Fibroblast of skin of abdomen (primary cell): ENCODE measurements at regions not wholly inside any gene's neighbourhood (a gene's known extent, or its start where the extent isn't known, plus 50 kb on each side); places are given as distances from the start of the nearest gene placed in this dataset.
"Not testable (repeated sequence)": the region's sequence is repeated elsewhere in the genome, so short reads cannot be mapped to it uniquely, and the experiment has no call there.

Source experiments
- DNase-seq: peaks from one replicate; pipeline ENCODE4 v3.0.0-alpha.2; 2013

DNA sequence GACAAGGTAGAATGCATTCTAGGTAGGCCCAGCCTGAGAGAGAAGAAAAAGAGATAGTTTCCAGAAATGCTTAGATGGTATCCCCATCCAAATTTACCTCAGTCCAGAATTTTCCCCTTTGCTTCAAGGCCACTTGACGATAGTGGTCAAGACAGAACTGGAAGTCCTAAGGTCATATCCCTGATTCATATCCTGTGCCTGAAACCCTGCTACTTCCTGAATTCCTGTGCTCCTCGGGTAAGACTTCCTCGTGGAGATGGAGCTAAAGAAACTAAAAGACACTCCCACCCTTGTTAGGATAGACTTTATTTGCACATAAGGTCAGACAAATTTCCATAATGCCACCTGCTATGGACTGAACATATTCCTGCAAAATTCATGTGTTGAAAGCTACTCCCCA is 175.9 kb downstream of the EVX1 start:
- no peak for DNase-seq

DNA sequence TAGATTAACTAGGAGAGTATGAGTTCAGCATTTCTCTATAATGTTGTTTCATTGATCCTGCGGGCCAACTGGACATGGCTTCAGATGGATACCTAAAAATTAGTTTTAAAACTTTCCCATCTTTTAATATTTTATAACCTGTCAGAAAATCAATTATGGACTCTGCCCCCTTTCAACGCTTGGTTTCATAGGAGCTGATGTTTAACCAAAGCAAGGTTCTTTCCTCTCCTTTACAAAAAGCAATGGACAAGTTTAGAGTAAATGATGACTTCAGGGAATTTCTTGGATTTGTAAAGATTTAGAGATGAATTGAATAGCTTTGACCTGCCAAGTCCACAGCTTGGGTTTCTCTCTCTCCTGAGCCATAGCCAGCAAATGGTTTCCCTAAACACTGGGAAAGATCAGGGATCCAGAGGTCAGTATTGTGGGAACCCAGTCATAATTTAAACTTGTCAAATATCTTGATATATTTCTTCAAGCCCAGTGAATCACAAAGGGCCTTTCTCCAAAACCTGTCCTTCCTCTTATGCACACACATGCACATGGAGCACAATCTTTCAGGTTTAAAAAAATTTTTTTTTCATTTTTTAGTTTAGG is 177.1 kb downstream of the EVX1 start:
- DNase-seq = peak; percentile 3

DNA sequence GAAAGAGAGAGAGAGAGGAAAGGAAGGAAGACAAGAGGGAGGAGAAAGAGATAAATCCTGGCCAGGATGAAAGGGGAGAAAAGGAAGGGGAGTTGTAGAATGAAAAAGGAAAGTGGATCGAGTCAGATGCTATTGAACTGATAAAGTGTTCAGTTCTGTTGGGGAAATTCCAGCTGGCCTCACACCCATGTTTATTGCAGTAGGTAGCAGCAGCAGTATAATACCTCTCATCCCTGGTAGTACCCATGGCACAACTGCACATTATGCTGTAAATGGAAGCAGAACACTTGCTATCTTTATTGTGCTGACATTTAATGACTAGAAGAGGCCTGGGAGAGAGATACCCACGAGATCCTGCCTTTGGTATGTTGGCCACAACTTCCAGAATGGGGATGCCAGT is 178.1 kb downstream of the EVX1 start:
- no peak for DNase-seq

DNA sequence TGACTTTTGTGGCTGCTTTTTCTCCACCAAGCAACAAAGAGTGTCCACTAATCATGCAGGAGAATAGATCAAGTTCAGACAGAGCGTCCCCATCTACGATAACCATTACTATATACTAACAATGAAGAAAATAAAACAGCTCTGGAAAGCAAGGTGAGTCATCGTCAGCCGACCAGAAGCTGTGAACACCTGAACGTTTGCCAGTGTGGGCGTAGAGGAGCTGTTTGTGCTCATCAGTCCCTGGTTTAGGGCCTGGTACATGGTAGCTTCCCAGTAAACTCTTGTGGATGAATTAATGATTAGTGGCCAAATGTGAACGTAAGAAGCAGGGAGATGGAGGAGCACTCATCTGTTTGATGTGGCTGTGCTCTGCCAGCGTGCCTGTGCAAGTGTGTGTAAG is 180.7 kb downstream of the EVX1 start:
- DNase-seq = no peak

DNA sequence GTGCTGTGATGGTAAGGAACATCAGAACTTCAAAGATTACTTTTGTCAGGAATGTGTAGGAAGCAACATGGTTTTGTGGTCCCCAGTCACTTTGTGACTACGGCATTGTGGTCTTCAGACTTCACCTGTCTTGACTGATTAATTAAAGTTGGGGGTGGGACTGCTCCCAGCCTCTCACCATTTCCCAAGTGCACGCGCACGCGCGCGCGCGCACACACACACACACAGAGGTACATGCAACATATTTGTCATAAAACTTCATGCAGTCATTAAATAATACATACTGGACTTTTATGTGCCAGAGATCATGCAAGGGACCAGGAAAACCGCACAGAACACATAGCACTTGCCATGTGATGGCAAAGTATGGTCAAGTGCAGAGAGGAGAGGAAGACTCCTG is 181.2 kb downstream of the EVX1 start:
- DNase-seq = no peak

DNA sequence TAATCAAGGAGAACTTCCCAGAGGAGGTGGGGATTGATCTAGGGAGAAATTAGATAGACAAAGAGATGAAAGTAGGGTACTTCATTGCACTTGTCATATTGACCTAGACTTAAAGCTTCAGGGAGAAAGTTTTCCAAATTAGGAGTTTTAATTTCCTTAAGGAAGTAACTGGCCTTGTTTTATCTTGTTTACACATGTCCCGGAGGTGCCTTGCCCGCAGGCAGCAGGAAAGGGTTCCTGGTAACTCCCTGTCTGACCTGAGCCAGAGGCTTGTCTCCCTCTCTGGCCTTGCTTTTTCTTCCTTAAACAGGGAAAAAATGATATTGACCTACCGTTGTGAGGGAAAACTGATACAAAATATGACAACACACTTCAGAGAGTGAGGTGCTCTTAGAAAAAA is 181.6 kb downstream of the EVX1 start:
- no peak for DNase-seq

DNA sequence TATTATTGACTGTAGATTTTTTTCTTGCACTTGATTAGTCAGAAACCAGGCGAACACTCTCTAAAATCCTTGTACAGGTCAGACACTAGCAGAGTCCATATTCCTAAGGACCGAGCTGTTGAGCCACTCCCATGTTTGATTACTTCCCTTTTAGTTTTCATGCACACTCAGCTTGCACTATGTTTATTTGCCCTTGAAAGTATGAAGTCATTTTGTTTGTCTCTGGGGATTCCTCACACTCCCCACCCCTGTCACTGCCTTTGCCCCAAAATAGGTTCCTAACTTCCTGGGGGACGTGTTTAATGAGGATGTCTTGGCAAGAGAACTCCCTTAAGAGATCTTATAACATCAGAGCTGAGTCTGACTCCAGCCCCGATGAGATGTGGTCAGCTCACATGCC is 182.1 kb downstream of the EVX1 start:
- DNase-seq = no peak

DNA sequence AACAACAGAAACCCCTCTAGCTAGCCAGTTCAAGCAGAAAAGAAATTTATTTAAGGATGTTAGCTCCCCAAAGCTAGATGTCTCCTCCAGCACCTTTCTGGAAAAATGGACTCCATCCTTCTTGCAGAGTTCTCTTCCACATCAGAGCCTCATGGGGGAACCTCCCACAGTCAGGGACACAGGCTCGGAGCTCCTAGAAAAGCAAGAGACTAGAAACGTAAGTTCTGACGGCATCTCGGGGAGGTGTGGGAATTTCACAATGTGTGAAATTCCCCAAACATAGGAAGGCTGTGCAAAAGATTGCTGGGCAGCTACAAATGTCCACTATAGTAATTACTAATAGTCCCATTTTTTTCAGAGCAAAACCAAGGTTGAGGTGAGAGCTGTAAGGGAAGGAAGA is 184.8 kb downstream of the EVX1 start:
- DNase-seq = no peak

DNA sequence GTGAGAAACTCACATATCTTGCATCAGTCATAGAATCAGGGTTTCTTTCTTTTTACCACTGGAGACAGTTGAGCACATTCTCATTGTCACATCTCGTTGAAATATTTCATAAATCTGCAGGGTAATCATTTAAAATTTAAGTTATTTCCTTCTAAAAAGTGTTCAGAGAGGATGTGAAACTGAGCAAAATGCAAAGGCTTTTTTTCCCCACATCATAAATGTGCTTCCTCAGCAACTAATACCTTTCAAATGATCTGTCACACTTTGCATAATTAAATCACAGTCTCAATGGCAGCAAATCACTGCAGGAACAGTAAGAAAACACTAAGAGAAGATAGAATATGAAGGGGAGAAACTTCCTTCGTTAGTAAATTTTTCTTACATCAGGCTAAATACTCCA is 187.5 kb downstream of the EVX1 start:
- no peak for DNase-seq

DNA sequence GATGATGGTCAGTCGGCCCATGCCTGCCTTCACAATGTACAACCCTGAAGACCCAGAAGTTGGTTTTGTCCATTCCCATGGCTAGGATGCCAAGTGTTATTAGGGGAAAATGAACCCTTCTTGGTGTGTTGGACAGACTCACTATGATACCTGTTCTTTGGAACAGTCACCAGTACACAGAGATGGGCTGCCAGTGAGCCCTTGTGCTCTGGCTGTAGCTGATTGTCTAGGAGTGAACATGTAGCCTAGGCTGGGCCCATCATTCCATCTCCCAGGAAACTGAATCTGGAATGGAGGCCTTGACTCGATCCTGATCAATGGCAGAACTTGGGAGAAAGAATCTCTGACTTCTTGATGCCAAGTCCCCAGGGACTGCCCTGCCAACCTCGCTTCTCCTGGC is 188.9 kb downstream of the EVX1 start:
- no peak for DNase-seq

DNA sequence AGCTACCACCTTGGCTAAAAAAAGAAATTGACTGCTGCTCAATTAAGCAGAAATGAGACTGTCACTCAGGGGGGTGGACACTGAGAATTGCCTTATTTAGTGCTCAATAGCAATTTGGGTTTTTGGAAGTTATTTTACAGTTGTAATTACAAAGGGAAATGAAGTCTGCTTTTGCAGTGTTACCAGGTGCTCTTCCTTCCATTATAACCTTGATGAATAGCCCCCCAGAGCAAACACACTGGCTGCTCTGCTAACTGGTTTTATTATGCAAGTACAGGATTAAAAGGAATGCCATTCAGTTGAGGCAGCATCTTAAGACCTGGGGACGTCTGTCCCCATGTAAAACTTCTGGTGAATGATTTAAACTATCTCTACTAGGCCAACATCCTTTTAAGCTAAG is 191.0 kb downstream of the EVX1 start:
- no peak for DNase-seq

DNA sequence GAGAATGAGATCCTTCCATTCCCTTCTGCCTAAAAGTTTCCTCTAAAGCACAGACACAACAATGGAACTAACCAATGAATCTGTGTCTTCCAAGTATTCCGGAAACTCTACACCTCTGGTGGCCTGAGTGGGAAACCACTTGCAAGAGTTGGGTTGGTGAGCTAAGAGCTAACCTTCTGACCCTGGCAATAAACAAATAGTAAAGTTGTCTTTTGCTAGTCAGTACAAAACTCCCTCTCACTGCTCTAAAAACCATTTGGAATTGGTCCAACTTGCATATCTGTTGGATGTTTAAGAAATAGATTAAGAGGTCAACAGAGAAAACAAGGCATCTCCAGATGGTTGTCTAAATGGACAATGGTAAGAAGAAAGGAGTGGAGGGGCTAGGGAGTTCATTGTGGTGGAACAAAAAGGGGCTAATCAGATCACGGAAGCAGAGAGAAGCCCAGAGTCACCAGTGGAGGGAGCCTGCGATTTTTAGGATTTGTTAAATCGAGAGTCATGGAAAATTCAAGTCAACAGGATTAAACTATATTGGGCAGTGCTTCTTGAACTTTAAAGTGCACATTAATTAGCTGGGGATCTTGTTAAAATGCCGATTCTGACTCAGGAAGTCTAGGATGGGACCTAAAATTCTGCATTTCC is 192.3 kb downstream of the EVX1 start:
- DNase-seq = no peak

DNA sequence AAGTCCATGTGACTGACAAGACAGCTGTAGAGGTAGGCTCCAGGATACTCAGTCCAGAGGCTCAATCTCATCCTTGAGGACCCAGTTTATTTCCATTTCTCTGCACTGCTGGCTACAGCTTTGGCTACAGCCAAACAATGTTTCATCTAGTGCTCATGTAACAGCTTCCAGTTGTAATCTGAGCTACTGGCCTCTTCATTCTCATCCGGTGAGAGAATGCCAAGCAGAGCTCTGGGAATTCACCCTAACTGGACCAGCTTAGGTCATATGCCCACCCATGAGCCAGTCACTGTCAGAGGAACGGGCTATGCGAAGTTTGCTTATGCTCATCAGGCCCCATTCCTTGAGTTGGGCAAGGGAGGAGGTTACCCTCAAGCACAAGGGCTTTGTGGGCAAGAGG is 192.9 kb downstream of the EVX1 start:
- no peak for DNase-seq

DNA sequence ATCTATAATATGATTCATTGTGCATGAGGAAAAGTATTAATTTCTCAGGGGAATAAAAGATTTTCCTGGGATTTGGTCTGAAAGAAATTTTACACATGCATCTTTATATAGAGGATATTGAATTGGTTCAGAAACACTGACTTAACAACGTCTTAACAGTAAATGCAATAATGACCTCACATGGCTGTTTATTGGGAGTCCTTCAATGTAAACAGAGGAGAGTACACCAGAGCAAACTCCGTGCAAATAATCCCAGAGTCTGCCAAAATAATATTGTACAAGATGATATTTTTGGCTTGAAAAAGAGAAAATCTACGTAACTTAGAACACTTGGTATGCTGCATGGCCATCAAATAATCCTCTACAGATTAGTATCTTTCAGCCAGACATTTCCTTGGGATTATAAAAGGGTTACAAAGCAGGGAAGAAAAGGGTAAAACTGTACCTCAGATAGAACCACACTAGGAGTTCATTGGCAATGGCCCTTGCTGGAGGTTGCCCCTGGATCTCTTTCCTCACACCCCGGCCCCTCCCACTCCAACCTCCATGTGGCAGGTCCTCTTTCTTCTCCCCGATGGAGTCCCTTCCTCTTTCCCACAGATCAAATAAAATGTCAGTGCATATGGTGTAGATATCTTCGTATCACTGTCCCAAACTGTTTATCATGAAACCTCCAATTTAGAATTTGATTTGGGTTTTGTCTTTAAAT is 196.4 kb downstream of the EVX1 start:
- DNase-seq = no peak

DNA sequence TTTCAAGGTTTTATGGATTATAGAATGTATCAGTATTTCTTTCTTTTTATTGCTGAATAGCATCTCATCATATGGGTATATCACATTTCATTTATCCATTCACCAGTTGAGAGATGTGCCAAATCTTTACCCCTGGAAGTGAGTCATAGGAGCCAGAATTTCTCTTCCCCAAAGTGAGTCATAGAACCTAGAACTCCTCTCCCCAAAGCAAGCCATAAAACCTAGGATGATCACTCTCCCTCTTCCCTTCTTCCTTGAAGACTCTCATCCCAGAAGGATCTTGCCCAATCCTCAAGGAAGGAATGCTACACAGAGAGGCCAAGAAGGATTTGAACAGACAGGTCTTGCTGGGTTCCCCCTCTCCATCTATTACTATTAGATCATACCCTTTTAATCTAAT is 199.9 kb downstream of the EVX1 start:
- DNase-seq = peak; percentile 54

DNA sequence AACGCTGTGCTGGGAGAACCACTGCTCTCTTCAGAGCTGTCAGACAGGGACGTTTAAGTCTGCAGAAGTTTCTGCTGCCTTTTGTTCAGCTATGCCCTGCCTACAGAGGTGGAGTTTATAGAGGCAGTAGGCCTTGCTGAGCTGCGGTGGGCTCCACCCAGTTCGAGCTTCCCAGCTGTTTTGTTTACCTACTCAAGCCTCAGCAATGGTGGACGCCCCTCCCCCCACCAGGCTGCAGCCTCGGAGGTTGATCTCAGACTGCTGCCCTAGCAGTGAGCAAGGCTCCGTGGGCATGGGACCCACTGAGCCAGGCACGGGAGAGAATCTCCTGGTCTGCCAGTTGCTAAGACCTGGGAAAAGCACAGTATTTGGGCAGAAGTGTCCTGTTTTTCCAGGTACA is 206.4 kb downstream of the EVX1 start:
- not testable (repeated sequence) for DNase-seq

DNA sequence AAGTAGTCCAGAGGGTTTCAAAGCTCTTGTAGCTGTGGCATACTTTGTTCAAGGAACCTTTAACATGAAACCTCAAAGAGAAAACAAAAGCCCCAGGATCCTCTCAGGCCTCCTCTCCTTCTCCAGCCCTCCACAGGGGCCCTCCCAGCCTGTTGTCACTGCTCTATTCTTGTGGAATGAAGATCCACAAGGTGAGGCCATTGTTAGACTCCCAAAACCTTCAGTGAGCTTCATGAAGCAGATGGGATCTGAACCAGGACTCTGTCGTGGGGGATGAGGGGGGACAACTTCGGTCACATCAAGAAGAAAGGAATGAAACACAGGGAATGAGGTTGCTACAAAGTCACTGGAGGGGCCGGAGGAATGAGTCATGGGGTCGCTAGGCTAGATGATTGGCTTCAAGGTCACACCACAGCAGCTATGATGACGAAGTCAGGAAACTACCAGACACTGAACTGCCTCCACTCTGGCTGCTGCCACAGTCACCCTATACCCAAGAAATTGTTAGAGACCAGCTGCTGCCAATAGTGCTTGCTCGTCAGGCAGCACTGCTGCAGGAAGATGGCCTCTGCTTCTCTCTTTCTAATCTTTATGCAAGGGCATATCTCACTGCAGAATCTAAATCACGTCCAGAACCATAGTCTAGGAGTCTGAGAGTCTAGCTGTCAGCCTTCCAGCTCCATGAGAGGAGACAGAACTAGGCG is 208.8 kb downstream of the HIBADH start:
- DNase-seq = peak; percentile 12

DNA sequence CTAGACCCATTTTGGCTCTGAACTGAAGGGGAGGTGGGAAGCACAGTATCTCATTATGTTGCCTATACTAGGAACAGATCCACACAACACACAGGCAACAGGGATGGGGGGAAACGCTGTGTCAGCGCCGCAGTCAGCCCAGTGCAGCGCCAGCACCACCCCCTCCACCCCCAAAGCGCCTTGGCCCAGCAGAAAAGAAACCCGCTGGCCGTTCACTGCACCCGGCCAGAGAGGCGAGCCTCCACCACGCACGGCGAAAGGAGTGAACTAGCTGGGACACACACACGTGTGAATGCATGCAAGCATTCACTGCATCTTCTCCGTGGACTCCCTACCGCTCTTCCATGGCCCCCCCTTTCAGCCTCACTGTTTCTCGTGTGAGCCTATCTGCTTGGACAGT is 205.6 kb downstream of the HIBADH start:
- DNase-seq = not testable (repeated sequence)

DNA sequence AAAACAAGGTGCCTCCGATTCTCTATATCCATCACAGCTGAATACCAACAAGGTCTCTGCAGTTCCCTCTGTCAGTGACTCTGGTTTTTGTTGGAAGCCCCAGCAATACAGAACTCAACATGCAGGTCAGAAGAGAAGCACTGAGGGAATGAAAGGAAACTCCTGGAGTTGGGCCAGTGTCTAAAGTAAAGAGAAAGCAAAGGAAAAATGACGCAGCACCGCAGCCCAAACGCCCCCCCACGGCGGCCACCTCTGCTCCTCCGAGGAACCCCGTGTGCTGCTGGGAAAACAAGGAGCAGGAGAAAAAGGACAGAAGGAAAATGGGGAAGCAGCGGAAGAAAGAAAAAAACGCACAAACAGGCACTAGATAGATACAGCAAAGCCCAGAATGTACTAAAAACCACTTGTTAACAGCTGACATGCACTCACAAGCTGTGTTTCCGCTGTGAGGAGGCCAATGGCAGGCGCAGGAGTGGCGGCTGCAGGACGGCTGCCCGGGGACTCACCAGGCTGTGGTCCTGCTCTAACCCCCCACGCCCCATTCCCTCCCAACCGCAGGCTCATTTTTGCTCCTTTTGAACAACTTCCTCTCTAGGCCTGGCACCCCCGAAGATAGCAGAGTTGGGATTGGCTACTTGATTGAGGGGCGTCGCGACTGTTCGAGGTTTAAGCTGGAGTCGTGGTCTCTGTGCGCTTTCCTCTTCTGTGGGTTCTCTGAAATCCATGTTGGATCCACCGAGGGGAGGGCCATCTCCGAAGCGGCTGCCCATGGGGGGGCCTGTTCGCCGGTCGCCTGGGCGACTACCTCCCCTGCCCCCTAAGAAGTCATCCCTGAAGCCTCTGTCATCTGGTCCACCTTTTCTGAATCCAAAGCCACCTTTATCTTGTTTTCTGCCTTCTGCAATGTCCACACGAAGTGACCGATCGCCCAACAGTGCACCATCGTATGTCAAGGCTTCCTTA is 204.8 kb downstream of the HIBADH start:
- DNase-seq = peak; percentile 8

DNA sequence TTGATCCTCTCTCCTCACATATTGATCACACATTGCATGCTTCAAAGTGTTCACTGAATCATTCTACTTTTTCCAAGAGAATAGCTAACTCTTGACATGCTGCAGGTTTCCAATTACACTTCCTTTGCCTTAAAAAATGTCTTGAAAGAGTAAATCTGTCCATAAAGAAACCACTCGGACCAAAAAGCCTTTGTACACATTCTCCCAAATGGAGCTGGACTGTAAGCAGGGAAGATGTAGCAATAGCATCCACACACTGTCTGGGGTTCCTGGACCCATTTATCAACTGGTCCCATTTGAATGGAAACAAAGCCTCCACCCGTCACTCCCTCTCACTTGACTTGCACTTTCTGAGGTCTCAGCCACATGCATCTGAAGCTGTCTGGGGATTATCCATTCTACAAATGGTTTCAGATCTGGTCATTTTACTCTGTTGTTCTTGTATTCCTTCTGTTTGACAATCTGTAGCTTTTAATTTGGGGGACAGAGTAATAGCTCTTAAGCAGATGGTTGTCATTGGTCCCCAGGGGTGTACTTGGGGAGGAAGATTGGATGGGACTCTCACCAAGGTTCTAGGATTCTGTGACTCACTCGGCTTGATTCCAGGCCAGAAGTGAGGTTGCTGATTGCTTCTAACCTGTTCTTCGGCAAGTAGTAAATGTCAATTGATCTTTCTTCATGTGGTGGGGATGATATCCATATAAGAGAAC is 203.5 kb downstream of the HIBADH start:
- peak; percentile 28 for DNase-seq

DNA sequence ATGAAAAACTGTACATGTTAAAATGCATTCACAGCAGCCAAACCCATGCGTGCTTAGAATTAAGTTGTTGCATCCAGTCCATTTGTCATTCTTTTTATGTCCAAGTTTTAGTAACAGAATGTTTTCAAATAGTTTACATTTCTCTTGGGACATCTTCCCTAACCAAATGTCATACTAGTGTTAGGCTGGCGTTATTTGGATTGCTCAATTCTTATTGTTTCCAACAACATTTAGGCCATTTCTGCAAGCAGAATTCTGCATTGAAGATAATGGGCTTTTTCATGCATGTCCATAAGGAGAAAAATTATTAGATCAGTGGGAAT is 203.0 kb downstream of the HIBADH start:
- DNase-seq = peak; percentile 13
